ENCODE measurements at regions not wholly inside any gene's neighbourhood (a gene's known extent, or its start where the extent isn't known, plus 50 kb on each side); places are given as distances from the start of the nearest gene placed in this dataset.

- H3K9ac ChIP-seq (ENCODE audit: low read depth in 1 of 3, low read length in 3 of 3) = no peak overlapping the region
- no peak overlapping the region for H3K4me3 ChIP-seq (ENCODE audit: low read length in 3 of 3)
- no peaks in the 10 kb centered on the region for H3K36me3 ChIP-seq (ENCODE audit: control insufficient read depth in 3 of 3, insufficient read depth in 3 of 3, low read length in 3 of 3)
- H3K27ac ChIP-seq (ENCODE audit: low read depth, low read length) = no peak overlapping the region
- H3K27me3 ChIP-seq (ENCODE audit: control insufficient read depth in 3 of 3, insufficient read depth in 3 of 3, low read length in 3 of 3) = no peaks in the 10 kb centered on the region
- H3K9me3 ChIP-seq (ENCODE audit: control insufficient read depth in 3 of 3, low read length in 3 of 3) = no peaks in the 10 kb centered on the region
- no peaks in the 10 kb centered on the region for H3K4me1 ChIP-seq (ENCODE audit: control insufficient read depth in 3 of 3, insufficient read depth in 3 of 3, low read length in 3 of 3)
Observed at GRCh38 chr2:58913082-58913726, 672.1 kb upstream of the FANCL start.

- Histone ChIP-seq H3K36me3 (ENCODE audit: control insufficient read depth in 3 of 3, insufficient read depth in 3 of 3, low read length in 3 of 3) (no peaks in the 10 kb centered on the region), H3K27me3 (ENCODE audit: control insufficient read depth in 3 of 3, insufficient read depth in 3 of 3, low read length in 3 of 3) (no peaks in the 10 kb centered on the region), H3K9me3 (ENCODE audit: control insufficient read depth in 3 of 3, low read length in 3 of 3) (no peaks in the 10 kb centered on the region), H3K4me3 (ENCODE audit: low read length in 3 of 3) (no peak overlapping the region), H3K27ac (ENCODE audit: low read depth, low read length) (no peak overlapping the region), H3K9ac (ENCODE audit: low read depth in 1 of 3, low read length in 3 of 3) (no peak overlapping the region), H3K4me1 (ENCODE audit: control insufficient read depth in 3 of 3, insufficient read depth in 3 of 3, low read length in 3 of 3) (no peaks in the 10 kb centered on the region)
Observed at GRCh38 chr2:58911877-58912276, 670.8 kb upstream of the FANCL start.

- Histone ChIP-seq H3K27ac (ENCODE audit: low read depth, low read length) (no peak overlapping the region), H3K9ac (ENCODE audit: low read depth in 1 of 3, low read length in 3 of 3) (no peak overlapping the region), H3K27me3 (ENCODE audit: control insufficient read depth in 3 of 3, insufficient read depth in 3 of 3, low read length in 3 of 3) (no peaks in the 10 kb centered on the region), H3K4me3 (ENCODE audit: low read length in 3 of 3) (no peak overlapping the region), H3K4me1 (ENCODE audit: control insufficient read depth in 3 of 3, insufficient read depth in 3 of 3, low read length in 3 of 3) (no peaks in the 10 kb centered on the region), H3K9me3 (ENCODE audit: control insufficient read depth in 3 of 3, low read length in 3 of 3) (no peaks in the 10 kb centered on the region), H3K36me3 (ENCODE audit: control insufficient read depth in 3 of 3, insufficient read depth in 3 of 3, low read length in 3 of 3) (no peaks in the 10 kb centered on the region)
Observed at GRCh38 chr2:58908501-58909154, 667.5 kb upstream of the FANCL start.

- no peaks in the 10 kb centered on the region for H3K27me3 ChIP-seq (ENCODE audit: control insufficient read depth in 3 of 3, insufficient read depth in 3 of 3, low read length in 3 of 3)
- no peaks in the 10 kb centered on the region for H3K9me3 ChIP-seq (ENCODE audit: control insufficient read depth in 3 of 3, low read length in 3 of 3)
- no peaks in the 10 kb centered on the region for H3K4me1 ChIP-seq (ENCODE audit: control insufficient read depth in 3 of 3, insufficient read depth in 3 of 3, low read length in 3 of 3)
- H3K27ac ChIP-seq (ENCODE audit: low read depth, low read length) = no peak overlapping the region
- no peak overlapping the region for H3K9ac ChIP-seq (ENCODE audit: low read depth in 1 of 3, low read length in 3 of 3)
- no peak overlapping the region for H3K4me3 ChIP-seq (ENCODE audit: low read length in 3 of 3)
- H3K36me3 ChIP-seq (ENCODE audit: control insufficient read depth in 3 of 3, insufficient read depth in 3 of 3, low read length in 3 of 3) = no peaks in the 10 kb centered on the region
Observed at GRCh38 chr2:58907644-58908043, 666.5 kb upstream of the FANCL start.

GRCh38 chr2:58906081-58906645 lies 665.0 kb upstream of the FANCL start:
- Histone ChIP-seq H3K4me3 (ENCODE audit: low read length in 3 of 3) (no peak overlapping the region), H3K36me3 (ENCODE audit: control insufficient read depth in 3 of 3, insufficient read depth in 3 of 3, low read length in 3 of 3) (no peaks in the 10 kb centered on the region), H3K9me3 (ENCODE audit: control insufficient read depth in 3 of 3, low read length in 3 of 3) (no peaks in the 10 kb centered on the region), H3K9ac (ENCODE audit: low read depth in 1 of 3, low read length in 3 of 3) (no peak overlapping the region), H3K4me1 (ENCODE audit: control insufficient read depth in 3 of 3, insufficient read depth in 3 of 3, low read length in 3 of 3) (no peaks in the 10 kb centered on the region), H3K27ac (ENCODE audit: low read depth, low read length) (no peak overlapping the region), H3K27me3 (ENCODE audit: control insufficient read depth in 3 of 3, insufficient read depth in 3 of 3, low read length in 3 of 3) (no peaks in the 10 kb centered on the region)

- no peak overlapping the region for H3K9ac ChIP-seq (ENCODE audit: low read depth in 1 of 3, low read length in 3 of 3)
- H3K4me1 ChIP-seq (ENCODE audit: control insufficient read depth in 3 of 3, insufficient read depth in 3 of 3, low read length in 3 of 3) = no peaks in the 10 kb centered on the region
- no peaks in the 10 kb centered on the region for H3K36me3 ChIP-seq (ENCODE audit: control insufficient read depth in 3 of 3, insufficient read depth in 3 of 3, low read length in 3 of 3)
- no peak overlapping the region for H3K4me3 ChIP-seq (ENCODE audit: low read length in 3 of 3)
- no peaks in the 10 kb centered on the region for H3K9me3 ChIP-seq (ENCODE audit: control insufficient read depth in 3 of 3, low read length in 3 of 3)
- peaks cover 0 to 2% (median 0%) of the 10 kb centered on the region in 3 donors for H3K27me3 ChIP-seq (ENCODE audit: control insufficient read depth in 3 of 3, insufficient read depth in 3 of 3, low read length in 3 of 3)
- no peak overlapping the region for H3K27ac ChIP-seq (ENCODE audit: low read depth, low read length)
Observed at GRCh38 chr2:58904095-58904494, 663.0 kb upstream of the FANCL start.

GRCh38 chr2:58903427-58903826 lies 662.3 kb upstream of the FANCL start:
- Histone ChIP-seq H3K4me1 (ENCODE audit: control insufficient read depth in 3 of 3, insufficient read depth in 3 of 3, low read length in 3 of 3) (no peaks in the 10 kb centered on the region), H3K9me3 (ENCODE audit: control insufficient read depth in 3 of 3, low read length in 3 of 3) (no peaks in the 10 kb centered on the region), H3K27me3 (ENCODE audit: control insufficient read depth in 3 of 3, insufficient read depth in 3 of 3, low read length in 3 of 3) (peaks cover 0 to 2% (median 0%) of the 10 kb centered on the region in 3 donors), H3K9ac (ENCODE audit: low read depth in 1 of 3, low read length in 3 of 3) (no peak overlapping the region), H3K36me3 (ENCODE audit: control insufficient read depth in 3 of 3, insufficient read depth in 3 of 3, low read length in 3 of 3) (no peaks in the 10 kb centered on the region), H3K27ac (ENCODE audit: low read depth, low read length) (no peak overlapping the region), H3K4me3 (ENCODE audit: low read length in 3 of 3) (no peak overlapping the region)

- peaks cover 0 to 2% (median 0%) of the 10 kb centered on the region in 3 donors for H3K27me3 ChIP-seq (ENCODE audit: control insufficient read depth in 3 of 3, insufficient read depth in 3 of 3, low read length in 3 of 3)
Observed at GRCh38 chr2:58900246-58901027, 659.3 kb upstream of the FANCL start.

GRCh38 chr2:58899692-58900091 lies 658.6 kb upstream of the FANCL start:
- Histone ChIP-seq H3K9ac (ENCODE audit: low read depth in 1 of 3, low read length in 3 of 3) (no peak overlapping the region), H3K27ac (ENCODE audit: low read depth, low read length) (no peak overlapping the region), H3K9me3 (ENCODE audit: control insufficient read depth in 3 of 3, low read length in 3 of 3) (no peaks in the 10 kb centered on the region), H3K36me3 (ENCODE audit: control insufficient read depth in 3 of 3, insufficient read depth in 3 of 3, low read length in 3 of 3) (no peaks in the 10 kb centered on the region), H3K4me3 (ENCODE audit: low read length in 3 of 3) (no peak overlapping the region), H3K27me3 (ENCODE audit: control insufficient read depth in 3 of 3, insufficient read depth in 3 of 3, low read length in 3 of 3) (peaks cover 0 to 2% (median 0%) of the 10 kb centered on the region in 3 donors), H3K4me1 (ENCODE audit: control insufficient read depth in 3 of 3, insufficient read depth in 3 of 3, low read length in 3 of 3) (no peaks in the 10 kb centered on the region)

More at GRCh38 chr2:58900246-58901027, 659.3 kb upstream of the FANCL start:
- Histone ChIP-seq H3K27ac (ENCODE audit: low read depth, low read length) (no peak overlapping the region), H3K9ac (ENCODE audit: low read depth in 1 of 3, low read length in 3 of 3) (no peak overlapping the region), H3K36me3 (ENCODE audit: control insufficient read depth in 3 of 3, insufficient read depth in 3 of 3, low read length in 3 of 3) (no peaks in the 10 kb centered on the region), H3K4me3 (ENCODE audit: low read length in 3 of 3) (no peak overlapping the region), H3K9me3 (ENCODE audit: control insufficient read depth in 3 of 3, low read length in 3 of 3) (no peaks in the 10 kb centered on the region), H3K4me1 (ENCODE audit: control insufficient read depth in 3 of 3, insufficient read depth in 3 of 3, low read length in 3 of 3) (no peaks in the 10 kb centered on the region)

- Histone ChIP-seq H3K9ac (ENCODE audit: low read depth in 1 of 3, low read length in 3 of 3) (no peak overlapping the region), H3K27me3 (ENCODE audit: control insufficient read depth in 3 of 3, insufficient read depth in 3 of 3, low read length in 3 of 3) (peaks cover 0 to 4% (median 0%) of the 10 kb centered on the region in 3 donors), H3K36me3 (ENCODE audit: control insufficient read depth in 3 of 3, insufficient read depth in 3 of 3, low read length in 3 of 3) (no peaks in the 10 kb centered on the region), H3K4me1 (ENCODE audit: control insufficient read depth in 3 of 3, insufficient read depth in 3 of 3, low read length in 3 of 3) (no peaks in the 10 kb centered on the region), H3K9me3 (ENCODE audit: control insufficient read depth in 3 of 3, low read length in 3 of 3) (peaks cover 0 to 2% (median 0%) of the 10 kb centered on the region in 3 donors), H3K4me3 (ENCODE audit: low read length in 3 of 3) (no peak overlapping the region), H3K27ac (ENCODE audit: low read depth, low read length) (no peak overlapping the region)
Observed at GRCh38 chr2:58896638-58897037, 655.5 kb upstream of the FANCL start.

All from skeletal muscle tissue (tissue), 3 donors.